Lower lobe of right lung (tissue), 2 donors: ENCODE measurements at regions not wholly inside any gene's neighbourhood (a gene's known extent, or its start where the extent isn't known, plus 50 kb on each side); places are given as distances from the start of the nearest gene placed in this dataset.

Experiments
- ATAC-seq, 2 donors: fragments of 200-7000 bp; cut with Tn5 transposase; one replicate each; pipeline ENCODE4 v1.9.1; 2020 to 2022; ENCODE audit warnings: mild to moderate bottlenecking in 2 of 2, moderate library complexity in 2 of 2
- DNase-seq: peaks from one replicate; pipeline ENCODE4 v3.0.0-alpha.2; 2020
- H3K27ac ChIP-seq: fragments of 200-600 bp; one replicate; pipeline ENCODE4 v1.8.0; 2022
- H3K27me3 ChIP-seq: fragments of 200-600 bp; one replicate; pipeline ENCODE4 v1.8.0; 2022; ENCODE audit warnings: low read depth
- H3K36me3 ChIP-seq: fragments of 200-600 bp; one replicate; pipeline ENCODE4 v1.8.0; 2022; ENCODE audit warnings: mild to moderate bottlenecking
- H3K4me1 ChIP-seq: fragments of 200-600 bp; one replicate; pipeline ENCODE4 v1.8.0; 2022
- H3K4me3 ChIP-seq: fragments of 200-600 bp; one replicate; pipeline ENCODE4 v1.8.0; 2022; ENCODE audit warnings: mild to moderate bottlenecking
- H3K9me3 ChIP-seq: fragments of 200-600 bp; one replicate; pipeline ENCODE4 v1.8.0; 2022
- CTCF ChIP-seq: fragments of 200-600 bp; IDR thresholded peaks from one replicate; pipeline ENCODE4 v1.8.0; 2022; ENCODE audit warnings: antibody characterized with exemption, mild to moderate bottlenecking
- intact Hi-C: fragments of 100-400 bp; cut with DNase I; formaldehyde crosslinking; loops from one replicate; pipeline ENCODE4 v1.11.0; 2022
- donor health status: DM: no; HTN: yes; CAD: no; lungs with severe emphysema.

DNA sequence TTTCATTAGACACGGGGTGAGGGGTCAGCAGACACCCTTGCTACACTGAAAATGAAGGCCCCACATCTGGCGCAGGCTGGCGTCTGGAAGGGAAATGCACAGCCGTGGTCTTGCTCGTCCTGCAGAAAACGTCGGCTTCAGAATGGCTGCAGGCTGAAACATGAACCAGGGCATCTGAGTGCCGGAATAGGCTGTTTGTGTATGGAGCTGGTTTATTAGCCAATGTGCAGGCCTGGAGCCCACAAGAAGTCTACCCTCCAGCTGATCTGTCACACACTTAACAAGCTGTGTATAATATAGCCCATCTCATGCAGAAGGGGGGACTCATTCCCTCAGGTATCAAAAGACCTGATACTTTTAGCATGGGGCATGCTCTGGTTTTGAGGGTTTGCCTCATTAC lies 153.4 kb upstream of the SOX11 start:
- Histone ChIP-seq H3K4me3 (no peak overlapping the region), H3K9me3 (peaks cover 2% of the 10 kb centered on the region), H3K4me1 (no peaks in the 10 kb centered on the region), H3K27me3 (no peaks in the 10 kb centered on the region), H3K27ac (no peak overlapping the region), H3K36me3 (no peaks in the 10 kb centered on the region)
- TF ChIP-seq CTCF: no peak
- ATAC-seq (no peak), DNase-seq (no peak)
- intact Hi-C loops: no loop called here

DNA sequence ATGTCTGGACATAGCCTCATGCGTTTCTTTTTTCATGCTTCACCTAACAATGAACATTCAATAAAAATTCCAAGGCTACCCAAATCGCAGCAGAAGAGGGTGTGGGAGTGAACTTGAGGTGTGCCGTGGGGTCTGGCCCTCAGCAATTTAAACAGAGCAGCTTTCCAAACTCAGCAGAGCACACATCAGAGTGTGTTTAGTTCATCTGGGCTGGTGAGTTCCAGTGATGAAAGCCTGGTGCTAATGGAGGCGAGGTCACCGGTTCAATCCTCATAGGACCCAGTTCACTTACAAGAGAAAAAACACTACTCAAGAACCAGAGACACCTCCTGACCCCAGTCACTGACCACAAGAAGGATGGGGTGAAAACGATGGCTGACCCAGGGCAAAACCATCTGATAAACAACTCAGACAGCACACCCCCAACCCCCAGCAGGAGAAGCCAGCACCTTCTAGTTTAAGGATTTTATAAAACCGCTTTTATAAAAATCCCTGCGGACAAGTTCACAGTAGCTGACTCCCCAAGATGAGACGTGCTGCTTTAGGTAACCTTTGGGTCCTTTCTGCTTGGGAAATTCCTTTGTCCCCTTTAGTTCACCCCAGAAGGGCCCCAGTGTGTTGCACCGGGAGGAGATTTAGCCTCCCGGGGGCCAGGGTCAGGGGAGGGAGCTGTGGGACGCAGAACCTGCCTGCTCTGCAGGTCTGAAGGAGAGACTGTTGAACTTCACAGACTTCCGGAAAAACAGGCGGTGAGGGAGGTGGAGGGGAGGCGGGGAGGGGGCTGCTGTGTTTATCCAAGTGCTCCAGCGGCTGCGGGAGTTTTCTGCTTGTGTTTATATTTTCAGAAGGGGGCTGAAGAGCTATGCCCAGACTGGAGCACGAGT lies 152.7 kb upstream of the SOX11 start:
- H3K4me1 ChIP-seq: no peaks in the 10 kb centered on the region
- ATAC-seq (peak; percentile 35 to 52), DNase-seq (no peak)
- intact Hi-C loops: no loop called here
- TF ChIP-seq CTCF: no peak
- H3K9me3 ChIP-seq: peaks cover 9% of the 10 kb centered on the region
- no peaks in the 10 kb centered on the region for H3K27me3 ChIP-seq
- H3K36me3 ChIP-seq: no peaks in the 10 kb centered on the region
- no peak overlapping the region for H3K27ac ChIP-seq
- H3K4me3 ChIP-seq: no peak overlapping the region

DNA sequence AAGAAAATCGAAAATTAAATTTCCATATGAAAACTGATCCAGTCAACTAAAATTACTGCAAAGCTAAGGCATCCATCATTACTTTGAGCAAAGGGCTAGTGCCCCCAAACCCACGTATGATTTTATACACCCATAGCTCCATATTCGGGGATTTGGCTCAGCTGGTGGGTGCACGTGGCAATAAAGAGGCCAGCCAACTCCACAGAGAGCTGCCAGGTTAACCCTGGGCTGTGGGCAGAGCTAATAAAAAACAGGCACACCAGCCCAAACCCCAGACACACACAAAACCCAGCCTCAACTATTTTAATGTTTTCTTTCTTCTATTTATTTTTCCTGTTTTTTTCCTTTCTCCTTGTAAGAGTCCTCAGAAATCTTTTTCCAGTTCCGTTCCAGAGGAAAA lies 151.3 kb upstream of the SOX11 start:
- DNase-seq: no peak
- Histone ChIP-seq H3K4me1 (no peaks in the 10 kb centered on the region), H3K4me3 (no peak overlapping the region), H3K36me3 (no peaks in the 10 kb centered on the region), H3K27ac (no peak overlapping the region), H3K9me3 (peaks cover 10% of the 10 kb centered on the region), H3K27me3 (no peaks in the 10 kb centered on the region)
- TF ChIP-seq CTCF: no peak
- intact Hi-C loops: no loop called here
- ATAC-seq: no peak

- intact Hi-C loops: no loop called here
- H3K27me3 ChIP-seq: no peaks in the 10 kb centered on the region
- H3K4me1 ChIP-seq: no peaks in the 10 kb centered on the region
- H3K36me3 ChIP-seq: no peaks in the 10 kb centered on the region
- no peak for DNase-seq
- H3K9me3 ChIP-seq: peaks cover 10% of the 10 kb centered on the region
- H3K27ac ChIP-seq: no peak overlapping the region
- ATAC-seq: no peak
- no peak overlapping the region for H3K4me3 ChIP-seq
- TF ChIP-seq CTCF: no peak
Measured at GRCh38 chr2:5544205-5544786, 147.9 kb upstream of the SOX11 start.

DNA sequence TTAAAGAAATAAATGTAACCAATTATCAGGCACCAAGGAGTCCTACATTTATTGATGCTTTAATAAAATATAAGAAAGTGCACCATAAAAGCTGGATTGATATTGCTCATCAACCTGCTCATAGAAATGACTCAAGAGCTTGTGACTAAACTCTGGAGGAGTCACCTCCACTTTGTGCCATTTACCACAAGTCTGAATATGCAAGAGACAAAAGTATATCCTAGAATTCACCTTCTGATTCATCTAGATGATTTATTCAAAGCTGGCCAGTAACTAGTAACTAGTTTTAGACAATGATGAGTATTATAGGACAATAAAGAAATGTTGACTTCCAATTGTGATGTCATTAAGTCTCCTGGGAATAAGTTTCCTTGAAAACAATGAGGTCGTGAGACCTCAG lies 146.0 kb upstream of the SOX11 start:
- Histone ChIP-seq H3K4me3 (no peak overlapping the region), H3K4me1 (no peaks in the 10 kb centered on the region), H3K9me3 (peaks cover 10% of the 10 kb centered on the region), H3K36me3 (no peaks in the 10 kb centered on the region), H3K27ac (no peak overlapping the region), H3K27me3 (no peaks in the 10 kb centered on the region)
- intact Hi-C loops: no loop called here
- ATAC-seq (no peak), DNase-seq (no peak)
- no peak for TF ChIP-seq CTCF
